HFF-Myc (cell line): ENCODE measurements at regions not wholly inside any gene's neighbourhood (a gene's known extent, or its start where the extent isn't known, plus 50 kb on each side); places are given as distances from the start of the nearest gene placed in this dataset.
"Not testable (repeated sequence)": the region's sequence is repeated elsewhere in the genome, so short reads cannot be mapped to it uniquely, and the experiment has no call there.

ENCODE experiments used
- DNase-seq: peaks from one replicate; pipeline ENCODE4 v3.0.0-alpha.2; 2011; ENCODE audit warnings: low read depth; ENCODE audit errors: extremely low read depth
- H3K4me3 ChIP-seq: replicated peaks from 2 replicates; pipeline ENCODE4 v1.5.1; 2011; ENCODE audit warnings: low read depth, mild to moderate bottlenecking, control low read depth, low read length
- CTCF ChIP-seq: IDR thresholded peaks from 2 replicates; pipeline ENCODE4 v1.5.1; 2012; ENCODE audit warnings: mild to moderate bottlenecking, low read depth, low read length, control low read depth; ENCODE audit errors: missing control alignments

GRCh38 chr1:208486677-208487076 lies 242.5 kb upstream of the PLXNA2 start:
- H3K4me3 ChIP-seq = no peak overlapping the region
- DNase-seq = no peak
- TF ChIP-seq CTCF = no peak

- H3K4me3 ChIP-seq = not testable (repeated sequence)
Measured at GRCh38 chr1:208488432-208488831, 244.2 kb upstream of the PLXNA2 start.

GRCh38 chr1:208496467-208497371 lies 252.5 kb upstream of the PLXNA2 start:
- TF ChIP-seq CTCF = no peak
- H3K4me3 ChIP-seq = no peak overlapping the region
- no peak for DNase-seq

More at GRCh38 chr1:208488432-208488831, 244.2 kb upstream of the PLXNA2 start:
- DNase-seq = not testable (repeated sequence)

- TF ChIP-seq CTCF = no peak
- no peak overlapping the region for H3K4me3 ChIP-seq
- DNase-seq = no peak
Measured at GRCh38 chr1:208497866-208498541, 253.8 kb upstream of the PLXNA2 start.

- no peak for DNase-seq
Measured at GRCh38 chr1:208499026-208499425, 254.8 kb upstream of the PLXNA2 start.

GRCh38 chr1:208499601-208500000 lies 255.4 kb upstream of the PLXNA2 start:
- no peak overlapping the region for H3K4me3 ChIP-seq
- no peak for DNase-seq
- TF ChIP-seq CTCF = no peak

More at GRCh38 chr1:208499026-208499425, 254.8 kb upstream of the PLXNA2 start:
- no peak overlapping the region for H3K4me3 ChIP-seq
- TF ChIP-seq CTCF = no peak

- no peak for TF ChIP-seq CTCF
- no peak for DNase-seq
- no peak overlapping the region for H3K4me3 ChIP-seq
Measured at GRCh38 chr1:208500375-208500774, 256.2 kb upstream of the PLXNA2 start.
